Adrenal gland (tissue), 9 donors: ENCODE measurements at regions not wholly inside any gene's neighbourhood (a gene's known extent, or its start where the extent isn't known, plus 50 kb on each side); places are given as distances from the start of the nearest gene placed in this dataset.

Experiments used
- DNase-seq, 7 donors: peaks; one replicate each; pipeline ENCODE4 v3.0.0-alpha.2; 2019 to 2020
- H3K27ac ChIP-seq, 5 donors: fragments of 200-600 bp; sonication (generic) in 4 of 5; 1 replicate in 3 of 5; 2 replicates in 2 of 5; pipeline versions ENCODE4 v1.5.1 to v1.8.0; 2016 to 2020; ENCODE audit warnings: mild to moderate bottlenecking in 1 of 5
- H3K27me3 ChIP-seq: fragments of 200-600 bp; 2 replicates; pipeline ENCODE4 v1.8.0; 2021
- H3K36me3 ChIP-seq, 2 donors: fragments of 200-600 bp; replicated peaks in 1 of 2; 1 replicate in 1 of 2; 2 replicates in 1 of 2; pipeline versions ENCODE4 v1.5.1 to v1.8.0; 2018 to 2022
- H3K4me1 ChIP-seq, 2 donors: fragments of 200-600 bp; replicated peaks in 1 of 2; 1 replicate in 1 of 2; 2 replicates in 1 of 2; pipeline versions ENCODE4 v1.5.1 to v1.8.0; 2018 to 2021
- H3K4me3 ChIP-seq, 4 donors: fragments of 200-600 bp; sonication (generic) in 3 of 4; one replicate each; pipeline ENCODE4 v1.5.1; 2016 to 2018
- H3K9me3 ChIP-seq, 3 donors: fragments of 200-600 bp; sonication (generic) in 1 of 3; replicated peaks in 1 of 3; 1 replicate in 2 of 3; 2 replicates in 1 of 3; pipeline versions ENCODE4 v1.5.1 to v1.8.0; 2016 to 2021
- CTCF ChIP-seq, 6 experiments: fragments of 450-650 bp in 4 of 6; fragments of 200-600 bp in 2 of 6; sonication (generic) in 1 of 6; IDR thresholded peaks; 1 replicate in 5 of 6; 2 replicates in 1 of 6; pipeline versions ENCODE4 v1.5.1 to v1.8.0; 2016 to 2021; ENCODE audit warnings: antibody characterized with exemption in 6 of 6, mild to moderate bottlenecking in 2 of 6, moderate library complexity in 1 of 6
- POLR2A ChIP-seq, 2 donors: fragments of 450-650 bp; IDR thresholded peaks; one replicate each; pipeline ENCODE4 v1.6.1; 2017; ENCODE audit warnings: antibody characterized with exemption in 2 of 2, mild to moderate bottlenecking in 2 of 2, moderate library complexity in 1 of 2
- WGBS, 4 donors: extraction: QIAGEN DNeasy Blood & Tissue Kit in 2 of 4; methylation state at CpG; one replicate each; pipeline versions ENCODE4 v1.1.5 to v1.1.7; 2013 to 2017; 5-methylcytosine and 5-hydroxymethylcytosine counted together
- intact Hi-C, 2 donors: fragments of 100-400 bp; cut with DNase I; formaldehyde crosslinking; loops; one replicate each; pipeline versions ENCODE4 v1.14.1 to v1.15.0; 2022 to 2023
- donor health status: healthy with polysubstance abuse.
- donor health status: Bipolar disorder and iron deficiency.
- donor health status: DM: yes; HTN: yes; CAD: no.
- donor health status: DM: no; HTN: no; CAD: no.
- donor health status: DM: no; HTN: no; CAD: no.

GRCh38 chr20:56730003-56730402 lies 100.9 kb downstream of the TFAP2C start:
- no peaks in the 10 kb centered on the region for H3K9me3 ChIP-seq
- no peak overlapping the region for H3K4me3 ChIP-seq
- 80 to 91% (median 82%) methylated on average over 8 of the region's 8 CpGs for WGBS, 4 donors
- no peaks in the 10 kb centered on the region for H3K4me1 ChIP-seq
- H3K36me3 ChIP-seq, result no peaks in the 10 kb centered on the region
- TF ChIP-seq POLR2A (IDR thresholded peaks at IDR 0.05) (no peak), CTCF (IDR thresholded peaks at IDR 0.05) (no peak)
- no peak for DNase-seq
- H3K27ac ChIP-seq, result no peak overlapping the region
- intact Hi-C loops, result no loop called here
- H3K27me3 ChIP-seq, result no peaks in the 10 kb centered on the region

GRCh38 chr20:56730996-56731395 lies 101.9 kb downstream of the TFAP2C start:
- no peak overlapping the region for H3K4me3 ChIP-seq
- WGBS, 4 donors, result 64 to 81% (median 70%) methylated on average over 6 to 7 of the region's 7 CpGs
- TF ChIP-seq POLR2A (IDR thresholded peaks at IDR 0.05), result no peak
- no peak for TF ChIP-seq CTCF (IDR thresholded peaks at IDR 0.05)
- H3K27me3 ChIP-seq, result no peaks in the 10 kb centered on the region
- H3K27ac ChIP-seq, result no peak overlapping the region
- H3K9me3 ChIP-seq, result no peaks in the 10 kb centered on the region
- peak in 1 of 7 donors; percentile 17 for DNase-seq
- intact Hi-C loops, result no loop called here
- H3K36me3 ChIP-seq, result no peaks in the 10 kb centered on the region
- no peaks in the 10 kb centered on the region for H3K4me1 ChIP-seq

GRCh38 chr20:56731476-56731875 lies 102.4 kb downstream of the TFAP2C start:
- intact Hi-C loops, result no loop called here
- 84 to 99% (median 92%) methylated on average over 4 of the region's 4 CpGs for WGBS, 4 donors
- Histone ChIP-seq H3K9me3 (no peaks in the 10 kb centered on the region), H3K27ac (no peak overlapping the region), H3K4me3 (no peak overlapping the region), H3K4me1 (no peaks in the 10 kb centered on the region), H3K27me3 (no peaks in the 10 kb centered on the region), H3K36me3 (no peaks in the 10 kb centered on the region)
- no peak for DNase-seq
- TF ChIP-seq CTCF (IDR thresholded peaks at IDR 0.05) (no peak), POLR2A (IDR thresholded peaks at IDR 0.05) (no peak)

- Histone ChIP-seq H3K27ac (no peak overlapping the region), H3K9me3 (no peaks in the 10 kb centered on the region), H3K27me3 (peaks cover 5% of the 10 kb centered on the region), H3K36me3 (no peaks in the 10 kb centered on the region), H3K4me1 (no peaks in the 10 kb centered on the region), H3K4me3 (no peak overlapping the region)
- TF ChIP-seq POLR2A (IDR thresholded peaks at IDR 0.05) (no peak), CTCF (IDR thresholded peaks at IDR 0.05) (no peak)
- intact Hi-C loops, result no loop called here
- WGBS, 4 donors, result 36 to 49% (median 41%) methylated on average over 6 of the region's 6 CpGs
- DNase-seq, result no peak
Measured at GRCh38 chr20:56733967-56734366, 104.9 kb downstream of the TFAP2C start.
